OCI-LY7 (cell line): ENCODE measurements at regions not wholly inside any gene's neighbourhood (a gene's known extent, or its start where the extent isn't known, plus 50 kb on each side); places are given as distances from the start of the nearest gene placed in this dataset.

Source experiments
- BruUV-seq: library from RNA; stranded (reverse); fragments of 400-500 nt; replicated peaks from 2 replicates; lab custom pipeline; 2021; lab: Mats Ljungman, UMichigan
- CTCF ChIA-PET: fragments of 300-600 bp; sonication (Branson Sonifier 250); formaldehyde crosslinking; loops from one replicate; lab custom pipeline; 2022; ENCODE audit warnings: antibody characterized with exemption; ENCODE audit not compliant: unreplicated experiment; lab: Charles Lee
- POLR2A ChIA-PET: fragments of 300-600 bp; sonication (Branson Sonifier 250); formaldehyde crosslinking; loops from one replicate; lab custom pipeline; 2022; ENCODE audit warnings: antibody characterized with exemption; lab: Charles Lee
- DNase-seq: peaks from one replicate; pipeline ENCODE4 v3.0.0-alpha.2; 2015; ENCODE audit warnings: low spot score
- H2AFZ ChIP-seq: fragments of 200-600 bp; sonication (generic), shearing (Covaris generic); 2 replicates; pipeline ENCODE4 v1.6.1; 2014; ENCODE audit warnings: mild to moderate bottlenecking, antibody characterized with exemption, low read length, moderate library complexity
- H3K27ac ChIP-seq: fragments of 200-600 bp; sonication (generic); 2 replicates; pipeline ENCODE4 v1.5.1; 2014; ENCODE audit warnings: mixed run types, low read depth, mild to moderate bottlenecking, moderate library complexity, low read length, inconsistent platforms; ENCODE audit not compliant: poor library complexity, severe bottlenecking
- H3K36me3 ChIP-seq: fragments of 200-600 bp; sonication (generic); 2 replicates; pipeline ENCODE4 v1.6.1; 2014; ENCODE audit warnings: mild to moderate bottlenecking, antibody characterized with exemption, low read length, moderate library complexity, mixed read lengths; ENCODE audit not compliant: insufficient read depth
- H3K4me1 ChIP-seq: fragments of 200-600 bp; sonication (generic); 2 replicates; pipeline ENCODE4 v1.5.1; 2014; ENCODE audit warnings: mild to moderate bottlenecking, low read length; ENCODE audit not compliant: insufficient read depth, poor library complexity, severe bottlenecking
- H3K4me2 ChIP-seq: fragments of 200-600 bp; sonication (generic); 2 replicates; pipeline ENCODE4 v1.6.1; 2014; ENCODE audit warnings: mild to moderate bottlenecking, low read length
- H3K4me3 ChIP-seq: fragments of 200-600 bp; sonication (generic); 2 replicates; pipeline ENCODE4 v1.5.1; 2014; ENCODE audit warnings: mild to moderate bottlenecking, low read depth, low read length; ENCODE audit not compliant: poor library complexity, severe bottlenecking
- H3K79me2 ChIP-seq: fragments of 200-600 bp; sonication (generic); 2 replicates; pipeline ENCODE4 v1.6.1; 2016; ENCODE audit warnings: low read depth, mild to moderate bottlenecking, low read length, moderate library complexity, mixed read lengths; ENCODE audit not compliant: insufficient read depth
- H3K9me2 ChIP-seq: fragments of 200-600 bp; sonication (generic); 2 replicates; pipeline ENCODE4 v1.6.1; 2016; ENCODE audit warnings: mild to moderate bottlenecking, low read length, mixed read lengths; ENCODE audit not compliant: insufficient read depth
- H3K9me3 ChIP-seq: fragments of 200-600 bp; sonication (generic); 2 replicates; pipeline ENCODE4 v1.6.1; 2014; ENCODE audit warnings: mild to moderate bottlenecking, mixed run types, low read length, mixed read lengths
- H4K20me1 ChIP-seq: fragments of 200-600 bp; sonication (generic); 2 replicates; pipeline ENCODE4 v1.6.1; 2014; ENCODE audit warnings: mild to moderate bottlenecking, antibody characterized with exemption, low read length, moderate library complexity, mixed read lengths; ENCODE audit not compliant: insufficient read depth
- CTCF ChIP-seq: fragments of 200-600 bp; sonication (generic); conservative IDR thresholded peaks from 2 replicates; pipeline ENCODE4 v1.5.1; 2014; ENCODE audit warnings: mild to moderate bottlenecking, antibody characterized with exemption, low read length, moderate library complexity, mixed read lengths
- EZH2phosphoT487 ChIP-seq: fragments of 200-600 bp; sonication (generic); IDR thresholded peaks from 2 replicates; pipeline ENCODE4 v1.6.1; 2018; ENCODE audit warnings: low read depth, borderline replicate concordance, mild to moderate bottlenecking, mixed run types, antibody characterized with exemption, low read length, moderate library complexity, mixed read lengths
- intact Hi-C: fragments of 100-400 bp; cut with micrococcal nuclease; formaldehyde crosslinking; loops from one replicate; pipeline ENCODE4 v1.10.0; 2022; ENCODE audit not compliant: unreplicated experiment

GRCh38 chr2:22520369-22521288, 864.4 kb upstream of the KLHL29 start:
- no peak overlapping the region for H2AFZ ChIP-seq
- no peak overlapping the region for H3K4me2 ChIP-seq
- POLR2A ChIA-PET = no interaction called here
- BruUV-seq = no TSS peak
- H3K9me3 ChIP-seq = no peaks in the 10 kb centered on the region
- H3K4me1 ChIP-seq = no peaks in the 10 kb centered on the region
- CTCF ChIA-PET = no interaction called here
- H3K4me3 ChIP-seq = no peak overlapping the region
- no peak for DNase-seq
- H3K79me2 ChIP-seq = no peaks in the 10 kb centered on the region
- no peaks in the 10 kb centered on the region for H3K9me2 ChIP-seq
- H3K36me3 ChIP-seq = no peaks in the 10 kb centered on the region
- H4K20me1 ChIP-seq = no peaks in the 10 kb centered on the region
- intact Hi-C loops = no loop called here
- TF ChIP-seq CTCF (no peak), EZH2phosphoT487 (no peak)
- H3K27ac ChIP-seq = no peak overlapping the region

DNA sequence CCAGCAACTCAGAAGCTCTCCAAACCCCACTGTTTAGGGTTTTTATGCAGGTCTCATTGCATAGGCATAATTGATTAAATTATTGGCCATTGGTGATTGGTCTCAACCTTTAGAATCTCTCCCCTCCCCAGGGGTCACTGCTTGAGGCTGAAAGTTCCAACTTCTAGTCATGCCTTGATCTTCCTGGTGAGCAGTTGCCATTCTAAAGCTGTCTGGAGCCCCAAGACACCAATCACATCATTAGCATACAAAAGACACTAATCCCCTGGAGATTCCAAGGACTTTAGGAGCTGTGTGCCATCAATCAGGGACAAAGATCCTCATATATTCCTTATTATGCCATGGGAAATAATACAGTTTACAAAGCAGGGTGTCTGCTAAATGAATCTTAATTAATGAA, 863.4 kb upstream of the KLHL29 start:
- DNase-seq = no peak
- Histone ChIP-seq H3K9me3 (no peaks in the 10 kb centered on the region), H2AFZ (no peak overlapping the region), H3K4me2 (no peak overlapping the region), H3K9me2 (no peaks in the 10 kb centered on the region), H3K27ac (no peak overlapping the region), H3K79me2 (no peaks in the 10 kb centered on the region), H3K4me1 (no peaks in the 10 kb centered on the region), H4K20me1 (no peaks in the 10 kb centered on the region), H3K4me3 (no peak overlapping the region), H3K36me3 (no peaks in the 10 kb centered on the region)
- intact Hi-C loops = no loop called here
- no peak for TF ChIP-seq CTCF
- no peak for TF ChIP-seq EZH2phosphoT487
- POLR2A ChIA-PET = no interaction called here
- no TSS peak for BruUV-seq
- CTCF ChIA-PET = no interaction called here

GRCh38 chr2:22525681-22526080, 859.3 kb upstream of the KLHL29 start:
- ChIA-PET CTCF (no interaction called here), POLR2A (no interaction called here)
- Histone ChIP-seq H3K4me3 (no peak overlapping the region), H3K9me2 (no peaks in the 10 kb centered on the region), H3K79me2 (no peaks in the 10 kb centered on the region), H3K4me1 (no peaks in the 10 kb centered on the region), H3K9me3 (no peaks in the 10 kb centered on the region), H2AFZ (no peak overlapping the region), H3K4me2 (no peak overlapping the region), H3K27ac (no peak overlapping the region), H3K36me3 (no peaks in the 10 kb centered on the region), H4K20me1 (no peaks in the 10 kb centered on the region)
- TF ChIP-seq EZH2phosphoT487 (no peak), CTCF (no peak)
- DNase-seq = no peak
- no TSS peak for BruUV-seq
- intact Hi-C loops = no loop called here
